Left ventricle myocardium inferior (tissue), 1 donor: ENCODE measurements at regions not wholly inside any gene's neighbourhood (a gene's known extent, or its start where the extent isn't known, plus 50 kb on each side); places are given as distances from the start of the nearest gene placed in this dataset.

Experiments
- DNase-seq: peaks from one replicate; pipeline ENCODE4 v3.0.0-alpha.2; 2020
- H3K27ac ChIP-seq: fragments of 200-600 bp; replicated peaks from 2 replicates; pipeline ENCODE4 v1.8.0; 2021
- H3K27me3 ChIP-seq: fragments of 200-600 bp; 2 replicates; pipeline ENCODE4 v1.8.0; 2021; ENCODE audit warnings: low read depth
- H3K36me3 ChIP-seq: fragments of 200-600 bp; 2 replicates; pipeline ENCODE4 v1.8.0; 2021
- H3K4me1 ChIP-seq: fragments of 200-600 bp; 2 replicates; pipeline ENCODE4 v1.8.0; 2021
- H3K4me3 ChIP-seq: fragments of 200-600 bp; 2 replicates; pipeline ENCODE4 v1.8.0; 2021; ENCODE audit warnings: mild to moderate bottlenecking, moderate library complexity
- H3K9me3 ChIP-seq: fragments of 200-600 bp; replicated peaks from 2 replicates; pipeline ENCODE4 v1.8.0; 2021
- intact Hi-C: fragments of 100-400 bp; cut with micrococcal nuclease; formaldehyde crosslinking; loops from one replicate; pipeline ENCODE4 v1.11.0; 2022
- TF ChIP-seq, protein P1 (sequence below): fragments of 200-600 bp; IDR thresholded peaks from 2 replicates; pipeline ENCODE4 v1.8.0; 2021; ENCODE audit warnings: antibody characterized with exemption, mild to moderate bottlenecking, borderline replicate concordance
- donor health status: DM: no; HTN: yes; CAD: no; lungs with severe emphysema.

DNA sequence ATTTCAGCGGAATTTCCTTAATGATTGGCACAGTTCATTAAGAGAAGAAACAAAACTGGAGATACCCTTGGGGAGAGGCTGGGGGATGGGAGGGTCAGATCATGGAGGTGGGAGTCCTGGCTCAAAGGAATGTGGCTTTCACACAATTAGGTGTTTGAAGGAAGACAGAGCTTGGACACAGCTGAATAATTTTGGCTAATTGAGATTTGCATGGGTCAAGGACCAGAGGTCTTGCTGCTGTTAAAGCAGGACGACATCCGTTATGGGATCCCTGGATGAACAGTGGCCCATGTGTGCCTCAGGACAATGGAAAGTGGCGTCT, 160.3 kb downstream of the HS3ST3B1 start:
- H3K9me3 ChIP-seq: no peaks in the 10 kb centered on the region
- TF ChIP-seq, protein P1, sequence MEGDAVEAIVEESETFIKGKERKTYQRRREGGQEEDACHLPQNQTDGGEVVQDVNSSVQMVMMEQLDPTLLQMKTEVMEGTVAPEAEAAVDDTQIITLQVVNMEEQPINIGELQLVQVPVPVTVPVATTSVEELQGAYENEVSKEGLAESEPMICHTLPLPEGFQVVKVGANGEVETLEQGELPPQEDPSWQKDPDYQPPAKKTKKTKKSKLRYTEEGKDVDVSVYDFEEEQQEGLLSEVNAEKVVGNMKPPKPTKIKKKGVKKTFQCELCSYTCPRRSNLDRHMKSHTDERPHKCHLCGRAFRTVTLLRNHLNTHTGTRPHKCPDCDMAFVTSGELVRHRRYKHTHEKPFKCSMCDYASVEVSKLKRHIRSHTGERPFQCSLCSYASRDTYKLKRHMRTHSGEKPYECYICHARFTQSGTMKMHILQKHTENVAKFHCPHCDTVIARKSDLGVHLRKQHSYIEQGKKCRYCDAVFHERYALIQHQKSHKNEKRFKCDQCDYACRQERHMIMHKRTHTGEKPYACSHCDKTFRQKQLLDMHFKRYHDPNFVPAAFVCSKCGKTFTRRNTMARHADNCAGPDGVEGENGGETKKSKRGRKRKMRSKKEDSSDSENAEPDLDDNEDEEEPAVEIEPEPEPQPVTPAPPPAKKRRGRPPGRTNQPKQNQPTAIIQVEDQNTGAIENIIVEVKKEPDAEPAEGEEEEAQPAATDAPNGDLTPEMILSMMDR: no peak
- intact Hi-C loops: no loop called here
- no peak overlapping the region for H3K27ac ChIP-seq
- H3K27me3 ChIP-seq: peaks cover 44% of the 10 kb centered on the region
- H3K4me1 ChIP-seq: no peaks in the 10 kb centered on the region
- DNase-seq: no peak
- H3K4me3 ChIP-seq: no peak overlapping the region
- H3K36me3 ChIP-seq: no peaks in the 10 kb centered on the region

DNA sequence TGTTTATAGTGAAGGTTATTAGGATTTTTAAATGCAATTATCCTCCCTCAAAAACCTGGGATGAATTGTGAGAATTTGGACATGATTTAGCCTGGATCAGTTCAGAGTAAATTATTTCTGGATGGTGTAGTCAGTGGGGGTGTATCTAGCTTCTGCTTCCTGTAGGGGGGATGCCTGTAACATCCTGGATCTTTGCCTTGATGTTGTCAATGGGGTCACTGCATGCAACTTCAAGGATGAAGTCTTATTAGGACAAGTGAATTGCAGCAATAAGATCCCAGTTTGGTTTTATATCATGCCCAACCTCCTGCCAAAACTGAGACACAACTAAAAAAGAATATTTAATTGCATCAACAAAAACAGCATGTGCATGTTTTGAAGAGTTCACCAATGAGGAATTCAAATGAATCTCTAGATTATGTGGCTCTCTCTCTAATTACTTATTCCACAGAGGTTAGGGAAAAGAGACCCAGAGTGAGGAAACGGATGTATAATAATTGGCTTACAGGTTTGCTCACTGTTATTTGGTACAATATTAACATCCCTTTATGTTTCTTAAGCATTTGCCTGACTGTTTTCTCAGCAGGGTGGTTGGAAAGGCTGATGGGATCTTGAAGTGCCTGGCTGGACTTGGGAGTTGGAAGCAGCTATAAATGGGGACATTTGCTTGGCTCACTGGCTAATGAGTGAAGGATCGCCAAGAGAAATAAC, 159.8 kb downstream of the HS3ST3B1 start:
- peaks cover 50% of the 10 kb centered on the region for H3K27me3 ChIP-seq
- no peak for DNase-seq
- no peaks in the 10 kb centered on the region for H3K9me3 ChIP-seq
- no peak overlapping the region for H3K4me3 ChIP-seq
- TF ChIP-seq, protein P1: no peak
- intact Hi-C loops: no loop called here
- H3K27ac ChIP-seq: no peak overlapping the region
- H3K4me1 ChIP-seq: no peaks in the 10 kb centered on the region
- H3K36me3 ChIP-seq: no peaks in the 10 kb centered on the region

DNA sequence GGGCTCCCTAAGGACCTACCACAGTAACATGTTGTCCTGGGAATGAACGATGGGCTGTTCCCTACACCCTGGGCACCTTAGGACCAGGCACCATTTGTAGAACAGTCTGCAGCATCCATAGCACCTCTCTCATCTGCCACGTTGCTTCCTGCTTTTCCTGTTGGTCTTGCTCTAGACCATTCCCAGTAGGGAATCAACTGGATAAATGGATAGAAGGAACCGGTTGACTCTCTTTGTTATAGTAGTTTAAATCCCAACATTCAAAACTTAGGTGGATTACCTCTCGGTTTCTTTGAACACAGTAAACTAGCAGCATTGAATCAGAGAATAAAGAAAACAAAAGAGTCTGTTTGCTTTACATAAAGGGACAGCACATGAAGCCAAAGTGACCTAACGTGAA, 159.1 kb downstream of the HS3ST3B1 start:
- intact Hi-C loops: no loop called here
- Histone ChIP-seq H3K27ac (no peak overlapping the region), H3K4me1 (no peaks in the 10 kb centered on the region), H3K36me3 (no peaks in the 10 kb centered on the region), H3K4me3 (no peak overlapping the region), H3K27me3 (peaks cover 57% of the 10 kb centered on the region), H3K9me3 (no peaks in the 10 kb centered on the region)
- TF ChIP-seq, protein P1: no peak
- DNase-seq: no peak

DNA sequence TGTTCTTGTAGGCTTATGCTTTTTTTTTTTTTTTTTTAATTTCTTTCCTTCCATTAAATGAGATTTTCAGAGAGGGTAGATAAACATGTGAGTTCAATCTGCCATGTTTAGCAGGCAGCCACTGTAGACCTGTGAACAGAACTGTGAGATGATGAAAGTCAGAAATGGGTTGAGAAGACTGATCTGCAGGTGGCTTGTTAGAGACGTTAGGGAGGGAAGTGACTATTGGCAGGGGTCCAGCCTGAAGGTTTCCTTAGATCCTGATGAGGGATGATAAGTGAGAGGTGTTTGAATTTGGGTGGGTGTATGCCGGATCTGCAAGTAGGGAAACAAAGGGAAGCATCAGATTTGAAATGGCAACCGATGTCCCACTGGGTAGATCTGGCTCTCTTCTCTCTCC, 157.8 kb downstream of the HS3ST3B1 start:
- Histone ChIP-seq H3K27me3 (peaks cover 69% of the 10 kb centered on the region), H3K4me3 (no peak overlapping the region), H3K4me1 (no peaks in the 10 kb centered on the region), H3K27ac (no peak overlapping the region), H3K9me3 (no peaks in the 10 kb centered on the region), H3K36me3 (no peaks in the 10 kb centered on the region)
- TF ChIP-seq, protein P1: no peak
- intact Hi-C loops: no loop called here
- DNase-seq: no peak

DNA sequence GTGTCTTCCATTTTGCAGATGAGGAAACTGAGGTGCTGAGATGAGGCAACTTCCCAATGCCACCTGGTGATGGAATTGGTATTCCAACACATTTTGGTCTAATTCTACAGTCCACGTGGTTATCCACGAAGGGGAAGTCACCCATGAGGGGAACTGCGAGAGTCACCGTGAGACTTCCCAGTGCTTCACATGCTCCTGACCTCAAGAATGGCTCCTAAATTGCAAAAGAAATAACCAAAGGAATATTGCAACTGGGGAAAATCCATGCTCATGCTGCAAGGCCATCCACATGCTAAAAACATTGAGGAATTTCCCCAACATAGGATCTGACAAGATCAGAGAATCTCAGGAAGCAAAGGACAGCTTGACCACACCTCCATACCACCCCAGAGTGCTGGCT, 153.9 kb downstream of the HS3ST3B1 start:
- peaks cover 81% of the 10 kb centered on the region for H3K27me3 ChIP-seq
- H3K4me3 ChIP-seq: no peak overlapping the region
- H3K4me1 ChIP-seq: no peaks in the 10 kb centered on the region
- TF ChIP-seq, protein P1: no peak
- no peaks in the 10 kb centered on the region for H3K9me3 ChIP-seq
- DNase-seq: no peak
- no peaks in the 10 kb centered on the region for H3K36me3 ChIP-seq
- intact Hi-C loops: no loop called here
- no peak overlapping the region for H3K27ac ChIP-seq
